RKO (cell line): ENCODE measurements at regions not wholly inside any gene's neighbourhood (a gene's known extent, or its start where the extent isn't known, plus 50 kb on each side); places are given as distances from the start of the nearest gene placed in this dataset.

ENCODE experiments used
- DNase-seq: peaks from one replicate; pipeline ENCODE4 v3.0.0-alpha.2; 2016; ENCODE audit warnings: low spot score

DNA sequence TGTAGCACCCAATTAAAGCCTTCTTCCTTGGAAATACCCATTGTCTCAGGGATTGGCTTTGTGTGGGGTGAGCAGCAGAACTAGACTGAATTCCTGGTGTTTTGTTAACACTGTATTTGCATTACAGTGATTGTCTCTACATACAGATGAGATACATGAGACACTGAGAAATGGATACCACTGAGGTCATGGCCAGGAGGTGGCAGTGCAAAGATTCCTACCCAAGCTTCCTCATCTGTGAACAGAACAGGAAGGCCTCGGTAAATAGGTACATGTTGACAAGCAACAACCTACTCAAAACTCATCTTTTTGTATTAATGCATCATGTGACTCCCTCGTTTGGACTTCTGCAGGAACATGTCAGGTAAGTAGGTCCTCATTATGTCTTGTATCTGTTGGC is 445.8 kb upstream of the RGPD4 start:
- no peak for DNase-seq

DNA sequence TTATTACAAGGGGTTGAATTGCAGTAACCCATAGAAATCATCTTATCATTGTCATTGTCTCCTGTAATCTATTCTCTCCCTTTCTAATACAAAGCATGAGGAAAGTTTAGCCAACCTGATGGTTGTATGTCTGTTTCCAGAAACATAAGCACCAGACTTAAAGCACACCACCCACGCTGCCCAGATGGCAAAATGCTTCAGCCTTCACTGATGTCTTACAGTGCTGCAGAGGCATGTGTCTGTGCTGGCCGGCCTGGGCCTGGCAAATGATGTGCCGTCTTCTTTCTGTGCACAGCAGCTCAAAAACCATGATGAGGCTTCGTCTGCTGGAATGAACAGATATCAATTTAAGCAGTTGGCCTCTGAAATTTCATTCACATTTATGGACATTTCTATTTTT is 443.0 kb upstream of the RGPD4 start:
- no peak for DNase-seq

DNA sequence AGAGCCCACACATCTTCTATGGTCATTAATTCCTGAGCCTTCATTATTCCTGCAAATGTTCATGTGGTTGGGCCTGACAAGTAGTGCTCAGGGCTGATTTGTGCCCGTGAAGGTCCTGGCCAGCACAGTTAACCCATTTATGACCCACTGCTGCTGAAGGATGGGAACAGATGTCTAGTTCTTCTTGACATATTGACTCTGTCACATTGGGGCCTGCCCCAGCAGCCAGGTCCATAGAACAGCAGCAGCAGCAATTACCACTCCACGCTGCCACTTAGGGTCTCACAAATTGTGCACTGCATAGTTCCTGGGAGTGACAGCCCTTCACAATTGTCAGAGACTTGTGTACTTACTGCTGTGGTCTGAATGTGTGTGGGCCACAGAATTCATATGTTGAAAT is 442.3 kb upstream of the RGPD4 start:
- DNase-seq: no peak

- no peak for DNase-seq
These were observed 440.8 kb upstream of the RGPD4 start for GRCh38 chr2:107385921-107386320.

- no peak for DNase-seq
These were observed 434.4 kb upstream of the RGPD4 start for GRCh38 chr2:107392241-107392704.

DNA sequence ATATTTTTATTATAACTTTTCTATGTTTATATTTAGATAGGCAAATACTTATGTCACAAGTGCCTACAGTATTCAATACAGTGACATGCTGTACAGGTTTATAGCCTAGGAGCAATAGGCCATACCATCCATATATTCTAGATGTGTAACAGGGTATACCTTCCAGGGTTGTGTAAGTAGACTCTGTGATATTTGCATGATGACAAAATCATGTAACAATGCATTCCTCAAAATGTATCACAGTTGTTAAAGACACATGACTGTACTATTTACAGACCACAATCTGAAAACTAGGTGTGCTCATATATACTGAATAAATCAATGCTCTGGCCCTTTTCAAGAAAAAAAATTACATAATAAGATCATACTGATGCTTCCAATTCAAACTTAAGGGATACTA is 433.2 kb upstream of the RGPD4 start:
- DNase-seq: no peak

DNA sequence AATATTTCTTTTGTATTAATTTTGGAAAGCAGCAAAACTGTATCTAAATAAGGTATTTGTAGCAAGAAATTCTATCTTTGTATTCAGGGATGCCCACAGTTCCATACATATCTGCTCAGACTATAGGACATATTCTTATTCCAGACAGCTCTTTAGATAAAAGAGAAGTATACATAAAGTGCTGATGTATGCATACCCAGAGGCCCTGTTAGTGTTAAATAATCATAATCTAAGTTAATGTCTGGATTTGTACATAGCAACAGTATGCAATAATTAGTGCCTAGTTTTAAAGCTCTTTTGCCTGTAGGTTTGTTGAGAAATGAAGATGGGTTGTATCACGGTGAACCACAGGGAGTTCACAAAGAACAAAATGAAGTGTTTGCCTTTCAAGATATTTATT is 428.0 kb upstream of the RGPD4 start:
- DNase-seq: no peak

DNA sequence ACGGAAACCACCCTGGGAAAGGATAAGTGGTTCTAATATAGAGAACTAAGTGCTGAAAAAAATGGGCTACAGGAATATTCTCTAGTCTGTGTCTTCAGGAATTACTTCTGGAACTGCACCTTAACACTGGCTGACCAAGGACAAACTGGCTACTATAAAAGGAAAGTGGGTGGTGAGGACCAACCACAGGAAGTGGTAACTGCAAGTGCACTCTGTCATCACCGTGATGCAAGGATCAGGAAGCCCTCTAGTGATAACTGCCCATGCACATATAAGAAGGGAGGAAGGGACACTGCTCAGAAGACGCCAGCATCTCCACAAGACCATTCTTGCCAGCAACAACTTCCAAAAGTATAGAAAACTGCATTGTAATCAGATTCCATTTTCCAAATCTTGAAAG is 424.4 kb upstream of the RGPD4 start:
- no peak for DNase-seq

GRCh38 chr2:107405261-107405660 is 421.4 kb upstream of the RGPD4 start:
- DNase-seq: no peak

DNA sequence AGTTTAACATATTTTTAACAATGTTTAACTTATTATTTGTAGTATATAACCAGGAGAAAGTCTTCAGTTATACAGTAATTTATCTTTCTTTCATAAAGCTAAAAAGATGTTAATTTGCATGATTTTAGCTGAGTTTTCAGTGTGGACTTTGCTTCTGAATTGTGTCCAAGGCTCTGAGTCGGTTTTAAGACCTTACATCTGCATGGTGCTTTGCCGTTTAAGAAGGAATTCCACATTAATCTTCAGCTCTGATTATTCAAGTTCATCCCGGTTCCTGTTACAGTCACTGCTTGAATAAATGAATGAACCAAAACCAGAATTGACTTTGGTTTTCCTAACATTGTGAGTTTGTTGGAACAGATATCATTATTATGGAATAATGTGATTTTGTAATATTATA is 419.7 kb upstream of the RGPD4 start:
- no peak for DNase-seq

DNA sequence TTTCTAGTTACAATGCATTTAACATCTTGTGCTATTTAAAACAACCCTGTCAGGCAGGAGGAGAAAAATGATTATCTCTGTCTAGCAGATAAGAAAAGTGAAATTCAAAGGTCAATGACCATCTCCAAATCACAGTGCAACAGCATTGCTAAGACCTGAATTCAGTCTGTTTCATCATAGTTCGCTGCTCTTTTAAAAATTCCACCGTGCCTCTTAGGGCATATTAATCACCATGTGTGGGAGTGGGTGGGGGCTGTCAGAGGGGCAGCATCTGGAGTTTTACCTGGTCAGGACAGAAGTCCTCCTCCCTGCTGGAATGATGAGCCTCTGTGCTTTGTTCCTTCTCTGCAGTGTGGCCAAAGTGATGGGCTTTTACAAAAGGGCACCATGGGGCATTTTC is 418.7 kb upstream of the RGPD4 start:
- DNase-seq: no peak

GRCh38 chr2:107411267-107411666 is 415.4 kb upstream of the RGPD4 start:
- DNase-seq: no peak

GRCh38 chr2:107412209-107412904 is 414.3 kb upstream of the RGPD4 start:
- DNase-seq: no peak

- DNase-seq: no peak
These were observed 413.7 kb upstream of the RGPD4 start for GRCh38 chr2:107412981-107413380.

DNA sequence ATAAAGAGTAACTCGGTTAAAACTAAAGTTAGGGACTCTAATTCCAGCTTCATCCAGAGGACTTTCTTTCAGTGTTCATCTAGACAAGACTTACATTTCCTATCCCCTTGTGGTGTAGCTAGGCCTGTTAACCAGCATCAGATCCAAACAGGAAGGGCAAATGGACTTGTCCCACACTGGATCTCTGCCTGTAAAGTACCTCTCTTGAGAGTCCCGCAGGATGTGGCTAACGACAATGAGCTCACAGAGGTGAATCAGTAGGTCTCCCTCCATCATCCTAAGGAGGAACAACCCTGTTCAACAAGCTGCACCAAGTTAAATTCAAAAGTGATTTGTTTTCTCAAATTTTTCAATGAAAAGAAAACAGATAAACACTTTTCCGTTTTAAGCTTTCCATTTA is 412.3 kb upstream of the RGPD4 start:
- DNase-seq: no peak

GRCh38 chr2:107418708-107419107 is 408.0 kb upstream of the RGPD4 start:
- DNase-seq: no peak

DNA sequence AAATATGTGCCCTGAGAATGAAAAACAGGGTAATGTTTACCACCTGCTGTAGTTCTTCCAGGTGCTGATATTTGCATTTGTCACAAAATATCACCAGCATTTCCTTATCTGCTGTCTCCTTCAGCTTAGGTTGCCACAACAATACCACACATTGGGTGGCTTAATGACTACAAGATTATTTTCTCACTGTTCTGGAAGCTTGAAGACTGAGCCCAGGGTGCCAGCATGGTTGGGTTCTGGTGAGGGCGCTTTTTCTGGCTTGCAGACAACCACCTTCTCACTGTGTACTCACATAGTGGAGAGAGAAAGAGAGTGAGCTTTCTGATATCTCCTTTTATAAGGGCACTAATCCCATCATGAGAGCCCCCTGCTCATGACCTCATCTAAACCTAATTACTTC is 407.5 kb upstream of the RGPD4 start:
- no peak for DNase-seq

DNA sequence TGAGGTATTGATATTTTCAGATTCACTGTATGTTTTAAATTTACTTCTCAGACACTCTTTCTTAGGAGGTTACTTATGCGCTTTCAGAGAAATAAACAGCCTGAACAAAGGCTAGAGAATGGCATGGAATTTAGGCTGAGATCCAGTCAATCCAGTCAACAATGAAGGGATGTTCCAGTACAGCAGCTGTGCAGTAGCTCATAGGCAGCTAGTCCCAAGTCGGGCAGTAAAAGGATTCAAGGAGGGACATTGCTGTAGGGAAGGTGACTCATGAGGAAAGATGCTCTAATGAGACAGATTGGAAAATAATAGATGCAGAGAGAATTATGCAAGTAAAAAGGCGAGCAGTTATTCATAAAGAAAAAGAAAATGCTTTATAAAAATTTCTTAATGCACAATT is 397.9 kb upstream of the RGPD4 start:
- no peak for DNase-seq

DNA sequence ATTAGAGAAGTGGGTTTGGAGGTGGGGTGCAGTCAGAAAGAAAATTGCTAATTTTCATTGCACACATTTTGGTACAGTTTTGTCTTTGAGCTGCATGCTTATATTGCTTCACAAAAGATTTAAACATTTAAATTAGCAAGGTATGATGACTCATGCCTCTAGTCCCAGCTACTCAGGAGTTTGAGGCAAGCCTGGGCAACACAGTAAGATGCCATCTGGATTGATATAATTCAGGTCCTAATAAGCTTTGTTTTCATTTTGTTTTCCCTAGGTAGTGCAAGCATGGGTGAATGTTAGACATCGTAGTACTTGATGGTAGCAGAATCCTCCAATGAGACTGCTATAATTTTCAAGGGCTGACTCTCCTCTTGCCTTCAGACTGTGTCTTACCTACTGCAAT is 396.7 kb upstream of the RGPD4 start:
- DNase-seq: no peak

DNA sequence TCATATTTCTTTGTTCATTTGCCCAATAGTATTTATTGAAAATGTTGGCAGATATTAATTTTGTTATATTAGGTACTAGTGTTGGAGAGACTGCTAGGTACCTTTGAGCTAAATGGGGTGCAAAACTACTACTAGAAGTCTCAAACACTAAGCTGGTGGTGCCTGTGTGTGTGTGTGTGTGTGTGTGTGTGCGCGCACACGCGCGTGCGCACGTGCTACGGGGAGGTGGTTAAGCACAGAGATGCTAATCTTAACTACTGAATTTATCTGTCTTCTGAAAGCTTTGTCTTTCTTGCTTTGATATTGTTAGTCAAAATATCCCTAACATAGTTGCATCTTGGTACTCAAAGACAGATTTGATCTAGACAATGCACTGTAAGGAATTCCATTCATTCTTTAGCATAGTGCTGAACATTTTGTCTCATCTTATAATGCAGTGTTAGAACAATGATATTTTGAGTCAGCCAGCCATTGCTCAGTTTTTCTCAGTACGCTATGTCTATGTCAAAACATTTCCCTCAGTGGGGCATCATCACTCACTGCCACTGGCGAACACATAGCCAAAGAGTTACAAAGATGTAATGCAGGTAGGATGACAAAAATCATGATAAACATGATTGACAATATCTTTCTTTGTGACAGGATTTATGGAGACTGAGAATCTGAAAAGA is 396.0 kb upstream of the RGPD4 start:
- DNase-seq: no peak

DNA sequence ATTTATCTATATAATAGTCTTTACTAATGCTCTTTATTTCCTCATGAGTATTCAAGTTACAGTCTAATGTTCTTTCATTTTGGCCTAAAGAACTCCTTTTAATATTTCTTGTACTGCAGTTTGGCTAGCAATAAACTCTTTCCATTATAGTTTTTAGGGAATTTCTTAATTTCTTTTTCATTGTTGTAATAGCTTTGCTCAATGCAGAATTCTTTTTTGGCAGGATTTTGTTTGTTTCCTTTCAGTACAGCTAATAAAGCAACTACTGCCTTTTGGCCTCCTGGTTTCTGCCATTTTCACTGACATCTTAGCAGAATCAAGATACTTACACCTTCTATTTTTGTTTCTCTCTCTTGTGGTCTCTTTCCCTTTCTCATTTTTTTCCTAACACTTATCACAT is 390.4 kb upstream of the RGPD4 start:
- DNase-seq: no peak

DNA sequence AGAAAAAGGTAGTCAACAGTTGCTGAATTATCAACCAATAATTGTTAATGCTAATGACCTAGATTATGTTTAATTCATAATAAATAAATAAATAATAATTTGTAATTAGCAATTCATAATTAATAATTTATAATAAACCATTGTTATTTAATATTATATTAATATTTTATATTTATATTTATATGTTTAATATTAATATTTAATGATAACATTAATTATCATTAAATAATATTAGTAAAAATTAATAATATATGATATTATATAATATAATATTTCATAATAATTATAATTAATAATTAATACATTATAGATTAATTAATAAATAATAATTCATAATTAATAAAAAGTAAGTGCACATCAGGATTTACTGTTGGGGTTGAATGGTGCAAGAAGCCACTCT is 389.4 kb upstream of the RGPD4 start:
- DNase-seq: no peak

- no peak for DNase-seq
These were observed 388.9 kb upstream of the RGPD4 start for GRCh38 chr2:107437807-107438206.

DNA sequence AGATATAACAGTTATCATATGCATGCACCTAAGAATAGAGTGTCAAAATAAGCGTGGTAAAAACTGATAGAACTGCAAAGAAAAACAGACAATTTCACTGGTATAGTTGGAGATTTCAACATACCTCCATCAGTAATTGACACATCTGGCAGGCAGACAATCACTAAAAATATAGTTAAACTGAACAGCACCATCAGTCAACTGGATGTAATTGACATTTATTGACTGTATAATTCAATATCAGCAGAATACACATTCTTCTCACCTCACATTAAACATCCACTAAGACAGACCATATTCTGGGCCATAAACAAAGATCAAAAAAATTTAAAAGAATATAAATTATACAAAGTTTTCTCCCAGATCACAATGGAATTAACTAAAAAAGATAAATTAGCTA is 378.5 kb upstream of the RGPD4 start:
- DNase-seq: no peak
